ENCODE measurements at regions not wholly inside any gene's neighbourhood (a gene's known extent, or its start where the extent isn't known, plus 50 kb on each side); places are given as distances from the start of the nearest gene placed in this dataset.

DNA sequence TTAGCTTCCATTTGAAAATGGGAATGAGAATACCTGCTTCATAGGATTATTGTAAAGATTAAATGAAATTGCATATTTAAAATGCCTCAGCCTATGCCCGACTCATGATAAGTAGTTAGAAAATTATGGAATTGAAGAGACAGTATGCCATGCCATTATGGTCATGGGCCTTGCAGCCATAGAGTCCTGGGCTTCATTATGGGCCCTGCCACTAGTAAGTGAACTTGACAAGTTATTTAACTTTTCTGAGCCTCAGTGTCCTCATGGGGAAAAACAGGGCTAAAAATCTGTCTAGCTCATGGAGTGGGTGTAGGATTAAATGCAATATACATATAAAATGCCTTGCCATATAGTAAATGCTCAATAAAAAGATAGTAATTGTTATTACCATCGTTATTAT lies 133.2 kb downstream of the NPIPB5 start:
- H4K91ac ChIP-seq (ENCODE audit: insufficient read depth, low read depth, low read length), result no peak overlapping the region
- ChIA-PET CTCF (interaction anchor here (0.6 to 0.7 kb wide), 2 partner anchors 39 to 521 kb away, joined by 3 read pairs; no protein-coding TSS in a partner anchor), POLR2A (ENCODE audit: unreplicated experiment) (no interaction called here)
- no peaks in the 10 kb centered on the region for H4K20me1 ChIP-seq (ENCODE audit: insufficient read depth, low read length)
- no peak for ATAC-seq (ENCODE audit: low read depth)
- H3K4me2 ChIP-seq (ENCODE audit: low read depth, low read length), result no peak overlapping the region
- no peak overlapping the region for H3K27ac ChIP-seq (ENCODE audit: insufficient read depth, low read length)
- H3K4ac ChIP-seq (ENCODE audit: low read depth, low read length), result no peak overlapping the region
- H3K9me3 ChIP-seq (ENCODE audit: control insufficient read depth, insufficient read depth, low read length), result no peaks in the 10 kb centered on the region
- intact Hi-C loops (cut with micrococcal nuclease), result no loop called here
- H3K23ac ChIP-seq (ENCODE audit: low read depth, low read length), result no peak overlapping the region
- no peak overlapping the region for H4K8ac ChIP-seq (ENCODE audit: low read depth in 2 of 2, low read length in 2 of 2)
- H2AK9ac ChIP-seq (replicated peaks; ENCODE audit: low read depth, low read length, poor library complexity), result no peak overlapping the region
- no CpG with 5 or more reads among the region's 2 CpGs for WGBS, 2 experiments (ENCODE audit: extremely low coverage in 2 of 2, insufficient read length in 1 of 2)
- H4K5ac ChIP-seq (ENCODE audit: low read depth, low read length), result no peak overlapping the region
- no peak overlapping the region for H2BK120ac ChIP-seq (ENCODE audit: low read depth, low read length)
- H3K18ac ChIP-seq (ENCODE audit: low read depth, low read length), result no peak overlapping the region
- H3K79me1 ChIP-seq (ENCODE audit: low read depth in 1 of 2, low read length in 2 of 2), result no peaks in the 10 kb centered on the region
- peaks cover 19% of the 10 kb centered on the region for H3K27me3 ChIP-seq (ENCODE audit: control insufficient read depth, insufficient read depth, low read length)
- in situ Hi-C loops (cut with MboI; ENCODE audit: low sequenced_read_pairs), result no loop called here
- no peaks in the 10 kb centered on the region for H3K36me3 ChIP-seq (ENCODE audit: control insufficient read depth, insufficient read depth, low read length)
- TF ChIP-seq, protein P1, sequence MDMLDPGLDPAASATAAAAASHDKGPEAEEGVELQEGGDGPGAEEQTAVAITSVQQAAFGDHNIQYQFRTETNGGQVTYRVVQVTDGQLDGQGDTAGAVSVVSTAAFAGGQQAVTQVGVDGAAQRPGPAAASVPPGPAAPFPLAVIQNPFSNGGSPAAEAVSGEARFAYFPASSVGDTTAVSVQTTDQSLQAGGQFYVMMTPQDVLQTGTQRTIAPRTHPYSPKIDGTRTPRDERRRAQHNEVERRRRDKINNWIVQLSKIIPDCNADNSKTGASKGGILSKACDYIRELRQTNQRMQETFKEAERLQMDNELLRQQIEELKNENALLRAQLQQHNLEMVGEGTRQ (IDR thresholded peaks at IDR 0.05; ENCODE audit: low read depth, low read length), result no peak
- no peak for TF ChIP-seq MXI1 (IDR thresholded peaks at IDR 0.05; ENCODE audit: borderline replicate concordance, low read depth, low read length)
- no peak for TF ChIP-seq MAFK (IDR thresholded peaks at IDR 0.05; ENCODE audit: low read depth, low read length)
- TF ChIP-seq FOS (IDR thresholded peaks at IDR 0.05; ENCODE audit: low read depth, low read length), result no peak
- TF ChIP-seq SMC3 (IDR thresholded peaks at IDR 0.05; ENCODE audit: low read depth, low read length), result no peak
- no peak for TF ChIP-seq POLR2A (IDR thresholded peaks at IDR 0.05; ENCODE audit: low read depth, low read length)
- no peak for TF ChIP-seq BHLHE40 (IDR thresholded peaks at IDR 0.05; ENCODE audit: low read depth, low read length)
- no peak for TF ChIP-seq CEBPB (IDR thresholded peaks at IDR 0.05; ENCODE audit: low read depth, low read length)
- no peak for TF ChIP-seq MAZ (IDR thresholded peaks at IDR 0.05; ENCODE audit: borderline replicate concordance, low read depth, low read length)
- TF ChIP-seq CHD1 (IDR thresholded peaks at IDR 0.05; ENCODE audit: low read depth, low read length), result no peak
- no peak for TF ChIP-seq RFX5 (IDR thresholded peaks at IDR 0.05; ENCODE audit: low read depth, low read length)
- H3K14ac ChIP-seq (replicated peaks; ENCODE audit: low read depth, low read length), result no peak overlapping the region
- no peak overlapping the region for H3K9ac ChIP-seq (ENCODE audit: low read depth, low read length)
- no peaks in the 10 kb centered on the region for H3K9me1 ChIP-seq (ENCODE audit: insufficient read depth, low read length)
- H3K56ac ChIP-seq (ENCODE audit: extremely low read depth, insufficient read depth, low read length), result no peak overlapping the region
- no peak overlapping the region for H2BK20ac ChIP-seq (ENCODE audit: low read depth, low read length)
- H2AFZ ChIP-seq (replicated peaks; ENCODE audit: low read length, poor library complexity), result no peak overlapping the region
- dilution Hi-C loops (cut with HindIII; ENCODE audit: low sequenced_read_pairs, unreplicated experiment), result no loop called here
- H3K4me1 ChIP-seq (ENCODE audit: control insufficient read depth, insufficient read depth, low read length), result no peaks in the 10 kb centered on the region
- H3K4me3 ChIP-seq (ENCODE audit: insufficient read depth, low read depth, low read length), result no peak overlapping the region
- no peak for DNase-seq
- no peak overlapping the region for H2AK5ac ChIP-seq (ENCODE audit: low read depth, low read length)
- no peak overlapping the region for H2BK15ac ChIP-seq (ENCODE audit: low read depth, low read length)
- BruUV-seq (replicated peaks), result no TSS peak
- H2BK5ac ChIP-seq (ENCODE audit: low read depth, low read length, poor library complexity, severe bottlenecking), result no peak overlapping the region
